ENCODE measurements at regions not wholly inside any gene's neighbourhood (a gene's known extent, or its start where the extent isn't known, plus 50 kb on each side); places are given as distances from the start of the nearest gene placed in this dataset.
"Not testable (repeated sequence)": the region's sequence is repeated elsewhere in the genome, so short reads cannot be mapped to it uniquely, and the experiment has no call there.

DNA sequence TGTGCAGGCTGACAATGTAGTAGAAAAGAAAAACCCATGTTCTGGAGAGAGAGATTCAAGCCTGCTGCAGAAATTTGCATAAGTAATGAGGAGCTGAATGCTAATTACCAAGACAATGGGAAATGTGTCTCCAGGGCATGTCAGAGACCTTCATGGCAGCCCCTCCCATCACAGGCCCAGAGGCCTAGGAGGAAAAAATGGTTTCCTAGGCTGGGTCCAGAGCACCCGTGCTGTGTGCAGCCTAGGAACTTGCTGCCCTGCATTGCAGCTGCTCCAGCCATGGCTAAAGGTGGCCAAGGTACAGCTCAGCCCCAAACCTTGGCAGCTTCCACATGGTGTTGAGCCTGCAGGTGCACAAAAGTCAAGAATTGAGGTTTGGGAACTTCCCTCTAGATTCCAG, 402.3 kb downstream of the PRR32 start:
- DNase-seq, result not testable (repeated sequence)

DNA sequence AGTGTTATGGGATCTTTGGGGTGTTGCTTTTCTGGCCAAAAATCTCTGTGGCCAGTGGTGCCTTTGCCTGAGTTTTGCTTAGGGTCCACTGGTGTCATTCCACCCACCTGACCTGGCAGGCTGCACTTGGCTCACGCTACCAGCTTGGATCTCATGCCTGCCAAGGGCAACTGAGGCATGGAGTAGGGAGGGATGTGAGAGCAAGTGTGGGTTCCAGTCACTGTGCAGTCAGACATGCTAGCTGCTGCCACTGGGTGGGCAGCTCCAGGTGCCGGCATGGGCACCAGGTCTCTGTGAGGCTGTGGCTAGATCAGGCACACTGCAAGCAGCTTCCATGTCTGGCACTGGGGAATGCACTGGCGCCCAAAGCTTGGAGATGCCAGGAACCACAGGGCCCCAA, 424.1 kb downstream of the PRR32 start:
- DNase-seq, result no peak

DNA sequence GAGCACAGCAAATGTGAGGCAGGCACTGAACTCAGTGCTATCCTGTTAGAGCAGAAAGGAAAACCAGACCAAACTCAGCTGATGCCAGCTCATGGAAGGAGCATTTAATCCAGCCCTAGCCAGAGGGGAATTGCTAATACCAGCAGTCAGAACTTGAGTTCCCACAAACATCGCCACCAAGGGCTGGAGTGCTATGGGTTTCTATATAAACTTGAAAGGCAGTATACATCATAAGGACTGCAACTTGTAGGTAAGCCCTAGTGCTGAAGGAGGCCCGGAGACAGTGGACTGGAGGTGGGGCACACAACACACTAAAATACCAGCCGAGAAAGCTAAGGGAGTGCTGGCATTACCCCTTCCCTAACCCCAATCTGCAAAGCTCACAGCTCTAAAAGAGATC, 440.2 kb downstream of the PRR32 start:
- DNase-seq, result no peak

DNA sequence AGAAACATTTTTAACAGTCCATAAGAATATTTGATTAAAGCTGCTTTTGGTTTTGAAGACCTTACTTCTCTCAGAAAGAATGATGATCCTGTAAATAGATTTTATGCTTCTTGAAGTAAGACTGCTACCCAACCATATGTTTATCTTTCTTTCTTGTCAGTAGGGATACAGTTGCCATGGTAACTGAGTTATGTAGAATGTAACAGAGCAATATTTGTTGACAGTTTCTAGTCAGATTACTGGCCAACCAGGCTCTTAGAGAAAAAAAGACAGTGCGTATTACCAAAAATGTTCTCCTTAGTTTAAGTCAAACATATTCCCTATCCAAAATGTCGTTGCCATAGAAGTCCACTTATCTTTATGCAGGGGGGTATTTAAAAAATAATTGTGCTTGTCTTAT, 456.8 kb downstream of the PRR32 start:
- no peak for DNase-seq

DNA sequence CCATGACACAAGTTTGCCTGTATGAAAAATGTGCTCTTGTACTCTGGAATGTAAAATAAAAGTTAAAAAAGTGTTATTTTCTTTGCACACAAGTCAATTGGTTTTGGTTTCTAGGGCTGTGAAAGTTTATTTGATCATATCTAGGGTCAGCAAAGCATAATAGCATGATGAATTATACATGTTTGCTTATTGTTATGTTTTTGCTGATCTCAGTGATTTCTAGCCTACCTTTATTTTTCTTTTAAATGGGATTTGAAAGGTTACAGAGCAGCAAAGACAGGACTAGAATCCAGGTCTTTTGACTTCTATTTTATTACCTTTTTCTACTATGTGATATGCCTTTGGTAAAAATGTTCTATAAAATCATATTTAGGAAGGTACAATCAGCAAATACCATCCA, 481.0 kb downstream of the PRR32 start:
- DNase-seq, result no peak

DNA sequence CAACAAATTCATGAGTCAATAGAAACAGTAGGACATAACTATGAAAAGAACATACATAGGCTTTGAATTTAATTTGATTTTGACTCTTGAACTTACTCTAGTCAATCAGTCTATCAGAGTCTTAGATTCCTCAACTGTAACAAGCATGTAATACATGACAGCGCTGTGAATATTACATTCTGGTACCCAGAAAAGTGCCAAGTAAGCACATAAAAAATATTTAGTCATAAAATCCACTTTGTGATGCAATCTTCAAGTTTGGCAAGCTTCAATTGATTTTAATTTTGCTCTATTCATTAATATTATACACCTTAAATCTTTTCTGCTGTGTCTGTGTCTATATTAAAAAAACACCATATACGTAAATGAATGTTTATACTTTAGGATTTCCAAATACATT, 483.3 kb downstream of the PRR32 start:
- DNase-seq, result no peak

DNA sequence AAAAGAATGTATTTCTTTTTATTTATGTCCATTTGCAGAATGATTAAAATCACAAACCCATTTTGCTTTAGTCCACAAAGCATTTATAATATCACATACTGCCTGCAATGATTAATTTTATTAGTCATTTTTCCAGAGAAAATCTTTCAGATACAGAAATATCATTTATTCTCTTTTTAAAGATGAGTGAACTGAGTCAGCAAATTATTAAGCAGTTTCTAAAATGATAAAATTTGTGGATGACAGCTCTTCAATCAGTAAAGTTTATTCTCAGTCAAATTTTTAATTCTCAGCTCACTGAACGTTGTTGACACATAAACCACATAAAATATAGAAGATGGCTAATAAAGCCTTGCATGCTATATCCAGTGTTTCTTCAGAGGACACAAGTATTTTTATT, 485.5 kb downstream of the PRR32 start:
- DNase-seq, result no peak

DNA sequence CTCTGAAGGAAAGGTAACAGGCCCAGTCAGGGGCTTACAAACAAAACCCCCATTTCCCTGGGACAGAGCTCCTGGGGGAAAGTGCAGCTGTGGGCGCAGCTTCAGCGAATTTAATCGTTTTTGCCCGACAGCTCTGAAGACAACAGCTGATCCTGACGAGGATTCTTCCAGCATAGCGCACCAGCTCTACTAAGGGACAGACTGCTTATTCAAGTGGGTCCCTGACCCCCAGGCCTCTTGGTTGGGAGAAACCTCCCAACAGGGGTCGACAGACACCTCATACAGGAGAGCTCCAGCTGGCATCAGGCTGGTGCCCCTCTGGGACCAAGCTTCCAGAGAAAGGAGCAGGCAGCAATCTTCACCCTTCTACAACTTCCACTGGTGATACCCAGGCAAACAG, 486.7 kb downstream of the PRR32 start:
- no peak for DNase-seq

DNA sequence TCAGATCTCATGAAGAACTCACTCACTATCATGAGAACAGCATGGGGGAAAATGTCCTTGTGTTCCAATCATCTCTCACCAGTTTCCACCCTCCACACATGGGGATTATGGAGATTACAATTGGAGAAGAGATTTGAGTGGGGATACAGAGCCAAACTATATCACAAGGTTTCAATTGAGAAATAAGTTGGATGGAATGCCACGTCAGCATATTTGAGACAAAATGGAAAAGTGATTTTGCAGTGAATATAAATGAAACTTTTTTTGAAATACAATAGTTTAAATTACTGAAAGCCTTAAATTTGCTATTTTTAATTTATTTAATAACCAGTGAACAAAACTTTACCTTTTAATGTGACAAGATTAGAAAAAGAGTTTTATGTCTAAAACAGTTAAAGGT, 494.1 kb downstream of the PRR32 start:
- DNase-seq, result no peak

DNA sequence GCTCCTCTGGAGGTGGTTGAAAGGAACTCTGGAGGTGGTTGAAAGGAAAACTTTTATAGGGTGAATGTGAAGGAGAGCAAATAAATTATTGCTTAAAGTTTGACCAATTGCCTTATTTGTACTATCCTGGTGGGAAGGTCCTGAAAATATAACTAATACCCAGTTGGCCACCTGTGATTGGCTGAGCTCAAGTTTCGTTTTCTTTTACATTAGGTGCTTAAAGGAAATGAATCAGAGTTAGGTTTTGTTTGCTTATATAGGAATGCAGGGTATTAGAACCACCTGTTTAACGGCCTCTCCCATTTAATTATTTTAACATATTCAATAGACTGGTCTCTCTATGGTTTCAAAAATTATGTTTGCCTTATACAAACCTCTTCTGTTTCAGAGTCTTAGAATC, 497.6 kb downstream of the PRR32 start:
- no peak for DNase-seq

DNA sequence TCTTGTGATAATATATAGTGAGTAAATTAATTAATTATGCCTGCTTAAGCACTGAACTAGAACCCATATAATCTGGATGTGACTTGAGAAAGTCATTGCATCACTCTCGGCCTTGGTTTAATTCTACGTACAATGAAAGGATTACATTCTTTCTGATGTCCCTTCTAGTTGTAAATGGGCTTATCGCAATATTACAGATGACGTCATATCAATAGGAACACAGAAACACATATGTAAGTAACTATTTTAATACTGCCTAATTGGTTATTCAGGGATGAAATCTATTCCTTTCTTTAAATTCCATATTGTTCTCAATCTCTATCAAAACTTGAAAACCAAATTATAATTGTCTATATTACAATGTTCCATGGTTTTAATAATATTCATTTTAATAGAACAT, 504.6 kb downstream of the PRR32 start:
- no peak for DNase-seq
